ENCODE measurements at regions not wholly inside any gene's neighbourhood (a gene's known extent, or its start where the extent isn't known, plus 50 kb on each side); places are given as distances from the start of the nearest gene placed in this dataset.

DNA sequence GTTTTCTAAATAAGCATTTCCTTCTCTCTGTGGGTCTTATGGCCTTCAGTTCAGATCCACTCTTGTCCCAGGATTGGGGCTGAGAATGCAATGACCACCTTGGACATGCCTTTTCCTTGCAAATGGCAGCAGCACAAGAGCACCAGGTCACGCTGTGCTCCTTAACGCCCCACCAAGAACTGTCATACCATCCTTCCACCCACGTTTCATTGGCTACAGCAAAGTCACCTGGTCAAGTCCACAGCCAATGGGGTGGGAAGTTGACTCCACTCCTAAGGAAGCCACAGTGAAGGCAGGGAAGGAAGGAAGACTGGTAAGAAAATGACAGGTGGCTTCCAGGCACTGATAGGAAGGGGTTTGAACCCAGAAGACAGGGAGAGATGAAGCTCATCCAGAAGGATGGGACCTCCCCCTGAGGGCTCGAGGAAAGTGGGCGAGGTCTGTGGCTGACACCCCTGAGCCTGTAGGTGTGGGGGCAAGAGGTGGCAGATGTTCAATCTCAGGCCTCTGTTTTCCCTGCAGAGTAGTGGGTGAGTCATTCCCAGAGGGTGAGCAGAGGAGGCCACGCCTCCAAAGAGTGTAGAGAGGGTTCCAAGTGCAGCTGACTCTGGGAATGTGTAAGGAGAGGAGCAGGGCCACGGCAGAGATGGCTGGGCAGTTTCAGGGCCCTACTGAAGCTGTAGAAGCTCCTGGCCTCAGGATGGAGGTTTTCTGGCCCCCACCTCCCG, 113.5 kb upstream of the VRK1 start:
- peaks cover 2% of the 10 kb centered on the region for H3K4me1 Mint-ChIP-seq (ENCODE audit: low read depth)
- no peaks in the 10 kb centered on the region for H3K9me3 Mint-ChIP-seq (ENCODE audit: low read depth)
- no peak for DNase-seq (ENCODE audit: low spot score, unreplicated experiment)
- no peak for TF ChIP-seq CTCF (IDR thresholded peaks at IDR 0.05; ENCODE audit: unreplicated experiment)
- no peak overlapping the region for H3K27ac Mint-ChIP-seq
- no peaks in the 10 kb centered on the region for H3K36me3 Mint-ChIP-seq (ENCODE audit: insufficient read depth)
- H3K27me3 Mint-ChIP-seq: peaks cover 58% of the 10 kb centered on the region
- no peak overlapping the region for H3K4me3 Mint-ChIP-seq (ENCODE audit: low read depth)

- peaks cover 2% of the 10 kb centered on the region for H3K4me1 Mint-ChIP-seq (ENCODE audit: low read depth)
- H3K27ac Mint-ChIP-seq: no peak overlapping the region
- H3K4me3 Mint-ChIP-seq (ENCODE audit: low read depth): no peak overlapping the region
- peaks cover 71% of the 10 kb centered on the region for H3K27me3 Mint-ChIP-seq
- no peaks in the 10 kb centered on the region for H3K9me3 Mint-ChIP-seq (ENCODE audit: low read depth)
- TF ChIP-seq CTCF (IDR thresholded peaks at IDR 0.05; ENCODE audit: unreplicated experiment): no peak
- no peaks in the 10 kb centered on the region for H3K36me3 Mint-ChIP-seq (ENCODE audit: insufficient read depth)
- DNase-seq (ENCODE audit: low spot score, unreplicated experiment): no peak
Observed at GRCh38 chr14:96686126-96686525, 111.1 kb upstream of the VRK1 start.

- Mint-ChIP-seq H3K9me3 (ENCODE audit: low read depth) (no peaks in the 10 kb centered on the region), H3K4me1 (ENCODE audit: low read depth) (peaks cover 5% of the 10 kb centered on the region), H3K27ac (no peak overlapping the region), H3K4me3 (ENCODE audit: low read depth) (no peak overlapping the region), H3K27me3 (peaks cover 66% of the 10 kb centered on the region), H3K36me3 (ENCODE audit: insufficient read depth) (no peaks in the 10 kb centered on the region)
- no peak for DNase-seq (ENCODE audit: low spot score, unreplicated experiment)
- TF ChIP-seq CTCF (IDR thresholded peaks at IDR 0.05; ENCODE audit: unreplicated experiment): no peak
Observed at GRCh38 chr14:96688629-96689028, 108.6 kb upstream of the VRK1 start.

- Mint-ChIP-seq H3K4me3 (ENCODE audit: low read depth) (no peak overlapping the region), H3K36me3 (ENCODE audit: insufficient read depth) (no peaks in the 10 kb centered on the region), H3K4me1 (ENCODE audit: low read depth) (peaks cover 11% of the 10 kb centered on the region), H3K9me3 (ENCODE audit: low read depth) (no peaks in the 10 kb centered on the region), H3K27me3 (peaks cover 57% of the 10 kb centered on the region), H3K27ac (no peak overlapping the region)
- DNase-seq (ENCODE audit: low spot score, unreplicated experiment): no peak
- no peak for TF ChIP-seq CTCF (IDR thresholded peaks at IDR 0.05; ENCODE audit: unreplicated experiment)
Observed at GRCh38 chr14:96690713-96691383, 106.3 kb upstream of the VRK1 start.

DNA sequence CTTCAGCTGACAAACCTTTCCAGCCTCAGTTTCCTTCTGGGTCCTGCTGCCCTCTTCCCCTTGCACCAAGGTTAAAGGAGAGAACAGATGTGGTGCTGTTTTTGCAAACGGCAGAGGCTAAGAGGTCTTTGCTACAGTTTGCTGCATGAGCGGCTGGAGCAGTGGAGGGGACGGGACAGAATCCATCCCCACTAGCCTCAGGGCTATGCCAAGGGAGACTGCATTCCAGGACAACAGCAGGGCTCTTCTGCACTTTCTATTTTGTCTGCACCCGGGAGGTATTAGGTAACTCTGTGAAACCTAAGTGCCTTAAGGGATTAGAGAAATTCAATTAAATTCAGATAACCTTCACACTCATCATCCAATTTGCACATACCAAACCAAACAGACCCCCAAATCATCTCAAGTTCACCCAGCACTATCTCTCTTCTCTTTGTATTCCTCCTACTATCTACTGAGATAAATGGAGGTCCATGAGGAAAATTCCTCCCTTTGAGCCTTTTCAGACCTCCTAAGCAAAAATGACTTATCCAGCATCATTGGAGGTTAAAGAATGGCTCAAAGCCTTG, 103.8 kb upstream of the VRK1 start:
- Mint-ChIP-seq H3K27me3 (peaks cover 51% of the 10 kb centered on the region), H3K9me3 (ENCODE audit: low read depth) (no peaks in the 10 kb centered on the region), H3K4me3 (ENCODE audit: low read depth) (no peak overlapping the region), H3K4me1 (ENCODE audit: low read depth) (peaks cover 9% of the 10 kb centered on the region), H3K27ac (no peak overlapping the region), H3K36me3 (ENCODE audit: insufficient read depth) (no peaks in the 10 kb centered on the region)
- DNase-seq (ENCODE audit: low spot score, unreplicated experiment): no peak
- no peak for TF ChIP-seq CTCF (IDR thresholded peaks at IDR 0.05; ENCODE audit: unreplicated experiment)

Data from progenitor cell of endocrine pancreas (in vitro differentiated cells).